GM19324 (cell line): ENCODE measurements at regions not wholly inside any gene's neighbourhood (a gene's known extent, or its start where the extent isn't known, plus 50 kb on each side); places are given as distances from the start of the nearest gene placed in this dataset.

Source experiments
- ATAC-seq: cut with Tn5 transposase; IDR thresholded peaks from one replicate; pipeline ENCODE4 v1.9.1; 2021; ENCODE audit warnings: mild to moderate bottlenecking, moderate library complexity; ENCODE audit not compliant: unreplicated experiment, low FRiP score

DNA sequence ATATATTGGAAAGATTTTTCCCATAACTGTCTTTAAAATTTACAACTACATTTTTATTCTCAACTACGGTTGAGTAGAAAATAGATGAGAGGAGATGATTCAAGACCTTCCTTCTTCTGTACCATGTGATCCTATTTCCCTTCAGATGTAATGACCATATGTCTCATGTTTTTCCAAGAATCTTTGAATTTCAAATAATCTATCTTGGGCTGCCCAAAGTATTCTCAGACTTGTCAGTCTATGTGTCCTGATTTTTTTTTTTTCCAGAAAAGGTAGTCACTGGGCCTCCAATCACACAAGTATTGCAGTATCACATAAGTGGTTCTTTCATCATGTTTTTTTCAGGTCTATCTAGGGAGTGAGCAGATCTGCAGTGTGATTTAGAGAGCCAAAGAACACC is 392.4 kb downstream of the RFC3 start:
- ATAC-seq, result no peak

DNA sequence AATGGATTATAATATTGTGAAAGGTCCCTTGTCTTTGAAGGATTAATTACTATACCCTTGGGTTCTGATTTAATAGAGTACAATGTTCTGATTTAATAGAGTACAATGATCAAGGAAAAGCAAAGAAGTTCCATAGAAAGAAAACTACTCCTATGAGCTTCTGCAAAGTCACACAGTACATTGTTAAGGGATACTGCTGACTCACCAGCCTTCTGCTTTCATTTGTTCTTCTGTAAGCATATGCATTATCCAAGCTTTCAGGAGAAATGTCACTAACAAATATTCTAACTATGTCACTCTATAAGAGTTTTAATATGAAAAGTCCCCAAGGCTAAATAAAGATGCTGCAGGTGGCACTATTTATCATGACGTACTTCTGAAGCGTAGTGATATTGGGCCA is 396.7 kb downstream of the RFC3 start:
- ATAC-seq, result no peak

DNA sequence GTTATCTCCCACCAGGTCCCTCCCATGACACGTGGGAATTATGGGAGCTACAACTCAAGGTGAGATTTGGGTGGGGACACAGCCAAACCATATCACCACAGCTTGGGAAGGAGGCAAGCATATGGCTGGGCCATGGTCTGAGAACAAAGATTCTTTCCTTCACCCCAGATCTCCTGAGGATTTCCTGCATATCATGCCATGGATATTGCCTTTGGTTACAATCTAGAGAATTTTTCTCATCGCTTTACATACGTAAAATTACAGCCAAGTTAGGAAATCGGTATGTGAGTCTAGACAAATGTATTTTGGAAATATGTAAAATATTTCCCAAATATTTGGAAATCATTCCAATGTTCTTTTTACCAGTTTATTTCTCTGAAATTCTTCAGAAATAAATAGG is 398.3 kb downstream of the RFC3 start:
- ATAC-seq, result no peak

DNA sequence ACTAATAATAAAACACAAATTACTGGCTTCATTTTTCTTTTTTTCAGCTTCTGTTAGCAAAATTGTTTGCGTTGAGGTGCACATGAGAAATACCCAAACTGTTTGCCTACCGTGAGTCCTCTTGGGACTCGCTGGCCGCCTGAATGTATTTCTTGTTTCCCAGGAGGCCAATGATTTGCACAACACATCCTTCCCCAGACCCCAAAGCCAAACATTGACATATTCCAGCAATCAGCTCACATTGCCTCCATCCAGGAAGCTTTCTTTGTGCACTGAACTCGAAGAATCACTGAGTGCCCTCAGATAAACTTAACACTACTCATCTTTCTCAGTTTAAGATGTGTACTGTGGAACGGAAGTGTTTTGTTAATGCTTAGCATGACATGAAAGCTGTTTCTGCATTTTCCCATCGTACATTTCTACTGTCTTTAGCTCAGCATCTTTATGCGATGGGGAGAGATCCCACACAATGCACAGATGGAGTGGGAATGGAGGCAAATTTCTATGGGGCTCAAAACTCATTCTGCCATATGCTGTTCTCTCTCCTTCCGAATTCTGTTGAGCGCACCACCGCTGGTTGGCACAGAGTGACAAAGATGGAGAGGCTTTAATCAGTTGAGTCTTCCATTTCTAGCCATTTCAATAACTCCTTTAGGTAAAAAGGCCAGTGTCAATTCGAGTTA is 399.5 kb downstream of the RFC3 start:
- no peak for ATAC-seq

DNA sequence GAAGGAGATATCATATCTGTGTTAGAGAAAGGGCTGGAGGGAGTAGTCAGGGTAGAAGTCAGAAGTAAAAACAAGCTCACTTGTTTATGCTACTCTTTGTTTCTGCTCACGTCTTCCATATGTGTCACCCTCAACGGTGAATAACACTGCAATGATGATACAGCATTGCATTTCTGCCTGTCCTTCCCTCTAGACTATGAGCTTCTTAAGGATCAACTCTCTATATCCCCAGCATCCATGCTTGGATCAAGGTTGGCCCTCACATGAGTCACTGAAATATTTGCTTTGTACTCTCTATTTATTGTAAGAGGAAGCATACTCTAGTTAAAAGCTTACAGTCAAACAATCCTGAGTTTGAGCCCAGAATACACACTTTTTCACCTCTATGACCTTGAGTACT is 406.0 kb downstream of the RFC3 start:
- no peak for ATAC-seq

GRCh38 chr13:34224877-34225276 is 406.9 kb downstream of the RFC3 start:
- ATAC-seq, result no peak

DNA sequence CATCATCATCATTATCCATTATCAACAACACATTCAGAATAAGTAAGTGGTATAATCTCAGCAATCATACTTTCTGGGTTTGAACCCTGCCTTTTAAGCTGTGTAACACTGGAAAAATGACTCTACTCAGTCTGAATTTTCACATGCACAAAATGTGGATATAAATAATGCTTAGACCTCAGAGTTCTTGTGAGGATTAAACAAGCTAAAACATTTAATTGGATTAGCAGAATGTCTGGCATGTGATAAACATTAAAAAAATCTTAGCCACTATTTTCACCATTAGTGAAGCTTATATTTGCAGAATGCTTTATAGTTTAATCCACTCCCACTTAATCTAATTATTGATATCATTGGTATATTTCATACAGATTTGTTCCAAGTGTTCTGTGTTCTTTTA is 412.3 kb downstream of the RFC3 start:
- no peak for ATAC-seq

- no peak for ATAC-seq
Measured at GRCh38 chr13:34241332-34241731, 423.4 kb downstream of the RFC3 start.

DNA sequence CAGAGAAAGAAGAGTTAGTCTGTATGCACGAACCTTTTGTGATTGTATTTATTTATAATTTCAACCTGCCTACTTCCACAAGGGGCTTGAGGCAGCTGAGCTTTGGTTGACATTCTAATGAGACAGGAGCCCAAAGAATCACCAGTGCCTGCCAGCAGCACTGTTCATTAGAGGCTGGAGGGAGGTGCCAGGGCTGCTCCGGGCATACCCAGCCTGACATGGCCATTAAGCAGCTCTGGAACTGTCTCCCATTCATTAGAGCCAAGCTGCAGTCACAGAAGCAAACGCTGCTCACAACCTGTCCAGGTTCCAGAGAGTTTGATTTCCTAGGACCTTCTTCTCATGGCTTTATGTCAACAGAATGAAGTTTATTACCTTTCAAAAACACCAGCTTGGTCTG is 425.5 kb downstream of the RFC3 start:
- ATAC-seq, result no peak

GRCh38 chr13:34246511-34246910 is 428.6 kb downstream of the RFC3 start:
- no peak for ATAC-seq

- no peak for ATAC-seq
Measured at GRCh38 chr13:34247596-34247995, 429.6 kb downstream of the RFC3 start.

DNA sequence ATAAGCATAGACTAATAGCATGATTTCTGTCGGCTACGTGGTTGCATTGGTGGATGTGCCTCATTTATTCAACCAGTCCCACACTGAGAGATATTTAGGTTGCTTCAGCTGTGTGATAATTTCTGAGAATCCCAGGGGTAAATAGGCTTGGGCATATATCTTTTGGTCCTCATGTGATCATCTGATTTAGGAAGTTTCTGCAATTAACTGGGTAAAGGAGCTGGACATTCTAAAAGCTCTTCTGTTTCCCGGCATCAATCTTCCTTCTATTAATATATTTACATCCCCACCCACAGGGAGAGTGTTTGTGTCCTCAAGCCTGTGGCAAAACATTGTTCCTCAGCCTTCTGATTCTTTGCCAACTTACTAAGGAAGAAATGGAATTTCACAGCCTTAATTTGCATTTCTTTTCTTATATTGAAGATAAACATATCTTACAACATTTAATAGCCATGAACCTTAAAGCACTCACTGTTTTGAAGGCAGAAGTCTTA is 431.6 kb downstream of the RFC3 start:
- ATAC-seq, result no peak

GRCh38 chr13:34250151-34250670 is 432.3 kb downstream of the RFC3 start:
- no peak for ATAC-seq

- no peak for ATAC-seq
Measured at GRCh38 chr13:34254366-34254765, 436.4 kb downstream of the RFC3 start.

GRCh38 chr13:34255711-34256110 is 437.8 kb downstream of the RFC3 start:
- no peak for ATAC-seq

- no peak for ATAC-seq
Measured at GRCh38 chr13:34256236-34256635, 438.3 kb downstream of the RFC3 start.

- ATAC-seq, result no peak
Measured at GRCh38 chr13:34257966-34258365, 440.0 kb downstream of the RFC3 start.

DNA sequence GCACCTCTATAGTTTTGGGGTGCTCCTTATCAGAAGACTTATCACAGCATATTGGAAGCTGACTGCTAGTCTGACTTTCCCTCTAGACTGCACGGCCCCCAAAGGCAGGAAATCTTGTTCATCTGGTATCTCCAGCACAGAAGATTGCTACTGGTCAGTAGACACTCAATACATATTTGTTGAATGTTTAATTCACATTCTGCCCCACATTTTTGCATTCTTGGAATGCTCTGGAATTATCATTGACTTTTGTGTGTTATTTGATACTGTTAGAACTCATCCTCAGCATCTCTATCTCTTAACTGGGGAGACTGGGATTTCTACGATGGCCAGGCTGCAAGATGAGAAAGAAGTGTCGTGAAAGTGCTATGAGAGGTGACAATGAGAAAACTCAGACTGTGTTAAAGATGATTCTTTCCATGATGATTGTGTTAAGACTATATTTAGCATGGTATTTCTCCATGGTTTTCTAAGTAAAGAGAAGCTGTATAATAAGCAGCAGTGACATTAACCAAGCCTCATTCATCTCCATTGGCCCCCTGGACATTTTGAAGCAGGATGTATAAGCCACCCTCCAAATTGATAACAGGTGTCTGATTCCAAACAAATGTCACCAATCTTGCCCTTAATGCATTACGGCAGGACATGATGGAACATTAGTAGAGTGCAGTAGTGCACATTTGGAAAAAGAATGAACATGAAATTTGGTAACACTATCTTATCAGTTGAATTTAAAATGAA is 440.9 kb downstream of the RFC3 start:
- no peak for ATAC-seq

GRCh38 chr13:34263681-34264080 is 445.7 kb downstream of the RFC3 start:
- no peak for ATAC-seq

DNA sequence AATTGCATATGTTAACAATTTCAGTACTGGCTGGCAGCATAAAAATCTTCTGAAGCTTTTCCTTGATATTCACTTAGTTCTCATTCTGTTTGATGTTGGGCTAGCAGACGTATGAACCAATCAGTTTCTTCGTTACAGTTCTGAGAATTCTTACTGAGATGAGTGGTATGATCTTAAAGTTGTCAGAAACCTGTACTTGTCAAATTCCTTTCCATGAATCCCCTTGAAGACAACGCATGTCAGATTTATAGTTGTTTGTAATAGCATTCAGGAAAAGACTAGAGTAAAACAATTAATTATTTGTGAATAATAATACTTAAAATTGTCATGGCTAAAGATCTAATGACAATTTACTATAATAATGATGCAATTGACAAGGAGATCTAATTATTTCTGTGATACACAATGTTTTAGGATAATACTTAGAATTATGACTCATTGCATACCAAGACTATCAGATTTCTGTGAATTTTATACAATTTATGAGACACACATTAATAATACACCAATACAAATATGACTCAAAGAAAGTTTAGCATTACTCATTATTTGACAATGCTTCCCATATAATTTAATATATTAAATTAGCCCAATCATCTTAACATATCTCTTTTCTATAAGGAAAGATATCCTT is 447.2 kb downstream of the RFC3 start:
- no peak for ATAC-seq

DNA sequence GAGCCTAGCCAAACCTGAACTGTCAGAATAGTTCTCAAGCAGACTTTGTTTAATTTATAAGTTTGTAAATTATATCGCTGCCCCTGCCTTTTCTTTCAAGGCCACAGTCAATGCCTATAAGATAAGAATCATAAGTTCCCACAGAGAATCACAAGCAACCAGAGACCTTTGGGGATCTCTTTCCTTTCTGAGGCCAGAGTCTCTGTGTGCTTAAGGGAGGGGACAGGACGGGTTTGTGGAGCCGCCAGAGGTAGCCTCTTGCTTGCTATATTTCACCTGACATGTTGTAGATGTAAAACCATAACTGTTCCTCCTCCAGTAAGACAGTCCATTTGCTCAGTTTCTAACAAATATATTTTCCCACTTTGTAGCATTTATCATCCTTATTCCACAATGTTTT is 458.8 kb downstream of the RFC3 start:
- no peak for ATAC-seq
